OCI-LY7 (cell line): ENCODE measurements at regions not wholly inside any gene's neighbourhood (a gene's known extent, or its start where the extent isn't known, plus 50 kb on each side); places are given as distances from the start of the nearest gene placed in this dataset.

Experiments
- EZH2phosphoT487 ChIP-seq: fragments of 200-600 bp; sonication (generic); IDR thresholded peaks from 2 replicates; pipeline ENCODE4 v1.6.1; 2018; ENCODE audit warnings: low read depth, borderline replicate concordance, mild to moderate bottlenecking, mixed run types, antibody characterized with exemption, low read length, moderate library complexity, mixed read lengths
- TF ChIP-seq, protein P1 (sequence below): fragments of 200-600 bp; sonication (generic); conservative IDR thresholded peaks from 2 replicates; pipeline ENCODE4 v1.5.1; 2014; ENCODE audit warnings: mild to moderate bottlenecking, antibody characterized with exemption, low read length, moderate library complexity, mixed read lengths

DNA sequence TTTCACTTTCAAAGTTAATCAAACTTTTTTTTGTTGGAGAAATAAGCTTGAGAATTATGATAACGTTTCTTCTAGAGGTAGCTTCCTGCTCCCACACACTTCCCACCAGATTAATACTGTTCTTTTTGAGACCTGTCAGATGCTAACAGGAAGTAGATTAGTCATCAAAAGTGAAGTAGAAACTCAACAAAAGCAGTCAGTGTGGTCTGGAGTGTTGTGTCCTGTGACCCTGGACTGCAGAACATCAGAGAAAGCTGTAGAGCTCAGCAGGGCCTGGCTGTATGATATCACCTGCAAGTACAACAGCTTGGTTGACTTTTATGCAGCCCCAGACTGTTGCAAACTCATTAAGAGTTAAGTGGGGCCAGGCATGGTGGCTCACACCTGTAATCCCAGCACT is 495.7 kb upstream of the CYLC2 start:
- TF ChIP-seq, protein P1, sequence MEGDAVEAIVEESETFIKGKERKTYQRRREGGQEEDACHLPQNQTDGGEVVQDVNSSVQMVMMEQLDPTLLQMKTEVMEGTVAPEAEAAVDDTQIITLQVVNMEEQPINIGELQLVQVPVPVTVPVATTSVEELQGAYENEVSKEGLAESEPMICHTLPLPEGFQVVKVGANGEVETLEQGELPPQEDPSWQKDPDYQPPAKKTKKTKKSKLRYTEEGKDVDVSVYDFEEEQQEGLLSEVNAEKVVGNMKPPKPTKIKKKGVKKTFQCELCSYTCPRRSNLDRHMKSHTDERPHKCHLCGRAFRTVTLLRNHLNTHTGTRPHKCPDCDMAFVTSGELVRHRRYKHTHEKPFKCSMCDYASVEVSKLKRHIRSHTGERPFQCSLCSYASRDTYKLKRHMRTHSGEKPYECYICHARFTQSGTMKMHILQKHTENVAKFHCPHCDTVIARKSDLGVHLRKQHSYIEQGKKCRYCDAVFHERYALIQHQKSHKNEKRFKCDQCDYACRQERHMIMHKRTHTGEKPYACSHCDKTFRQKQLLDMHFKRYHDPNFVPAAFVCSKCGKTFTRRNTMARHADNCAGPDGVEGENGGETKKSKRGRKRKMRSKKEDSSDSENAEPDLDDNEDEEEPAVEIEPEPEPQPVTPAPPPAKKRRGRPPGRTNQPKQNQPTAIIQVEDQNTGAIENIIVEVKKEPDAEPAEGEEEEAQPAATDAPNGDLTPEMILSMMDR, result no peak
- TF ChIP-seq EZH2phosphoT487, result no peak
